ENCODE measurements at regions not wholly inside any gene's neighbourhood (a gene's known extent, or its start where the extent isn't known, plus 50 kb on each side); places are given as distances from the start of the nearest gene placed in this dataset.

GRCh38 chr18:37653618-37654017 is 88.0 kb upstream of the CELF4 start:
- TF ChIP-seq SIN3A (IDR thresholded peaks at IDR 0.05; ENCODE audit: borderline replicate concordance, insufficient read depth, low read length) (no peak), FOXP2 (optimal IDR thresholded peaks at IDR 0.05; ENCODE audit: borderline replicate concordance, extremely low read depth, extremely low read length, insufficient read depth) (no peak)

GRCh38 chr18:37649930-37650329 is 84.3 kb upstream of the CELF4 start:
- no peak for TF ChIP-seq FOXP2 (optimal IDR thresholded peaks at IDR 0.05; ENCODE audit: borderline replicate concordance, extremely low read depth, extremely low read length, insufficient read depth)
- no peak for TF ChIP-seq TAF1 (IDR thresholded peaks at IDR 0.05; ENCODE audit: borderline replicate concordance, insufficient read depth, low read length)
- no peak for TF ChIP-seq SIN3A (IDR thresholded peaks at IDR 0.05; ENCODE audit: borderline replicate concordance, insufficient read depth, low read length)
- no peak for TF ChIP-seq POLR2AphosphoS5 (IDR thresholded peaks at IDR 0.05; ENCODE audit: low read depth, low read length)
- no peak for TF ChIP-seq REST (IDR thresholded peaks at IDR 0.05; ENCODE audit: insufficient read depth in 1 of 2, low read depth in 2 of 2, low read length in 2 of 2)

GRCh38 chr18:37649416-37649815 is 83.8 kb upstream of the CELF4 start:
- no peak for TF ChIP-seq FOXP2 (optimal IDR thresholded peaks at IDR 0.05; ENCODE audit: borderline replicate concordance, extremely low read depth, extremely low read length, insufficient read depth)
- TF ChIP-seq POLR2AphosphoS5 (IDR thresholded peaks at IDR 0.05; ENCODE audit: low read depth, low read length): no peak
- no peak for TF ChIP-seq TAF1 (IDR thresholded peaks at IDR 0.05; ENCODE audit: borderline replicate concordance, insufficient read depth, low read length)
- no peak for TF ChIP-seq REST (IDR thresholded peaks at IDR 0.05; ENCODE audit: insufficient read depth in 1 of 2, low read depth in 2 of 2, low read length in 2 of 2)
- no peak for TF ChIP-seq SIN3A (IDR thresholded peaks at IDR 0.05; ENCODE audit: borderline replicate concordance, insufficient read depth, low read length)

GRCh38 chr18:37641573-37641972 is 76.0 kb upstream of the CELF4 start:
- TF ChIP-seq FOXP2 (optimal IDR thresholded peaks at IDR 0.05; ENCODE audit: borderline replicate concordance, extremely low read depth, extremely low read length, insufficient read depth): no peak
- TF ChIP-seq TAF1 (IDR thresholded peaks at IDR 0.05; ENCODE audit: borderline replicate concordance, insufficient read depth, low read length): no peak
- no peak for TF ChIP-seq POLR2AphosphoS5 (IDR thresholded peaks at IDR 0.05; ENCODE audit: low read depth, low read length)
- no peak for TF ChIP-seq REST (IDR thresholded peaks at IDR 0.05; ENCODE audit: insufficient read depth in 1 of 2, low read depth in 2 of 2, low read length in 2 of 2)
- no peak for TF ChIP-seq SIN3A (IDR thresholded peaks at IDR 0.05; ENCODE audit: borderline replicate concordance, insufficient read depth, low read length)

- TF ChIP-seq FOXP2 (optimal IDR thresholded peaks at IDR 0.05; ENCODE audit: borderline replicate concordance, extremely low read depth, extremely low read length, insufficient read depth): no peak
- no peak for TF ChIP-seq POLR2AphosphoS5 (IDR thresholded peaks at IDR 0.05; ENCODE audit: low read depth, low read length)
Measured at GRCh38 chr18:37640504-37640903, 74.9 kb upstream of the CELF4 start.

- TF ChIP-seq SIN3A (IDR thresholded peaks at IDR 0.05; ENCODE audit: borderline replicate concordance, insufficient read depth, low read length) (no peak), TAF1 (IDR thresholded peaks at IDR 0.05; ENCODE audit: borderline replicate concordance, insufficient read depth, low read length) (no peak), POLR2AphosphoS5 (IDR thresholded peaks at IDR 0.05; ENCODE audit: low read depth, low read length) (no peak), FOXP2 (optimal IDR thresholded peaks at IDR 0.05; ENCODE audit: borderline replicate concordance, extremely low read depth, extremely low read length, insufficient read depth) (no peak), REST (IDR thresholded peaks at IDR 0.05; ENCODE audit: insufficient read depth in 1 of 2, low read depth in 2 of 2, low read length in 2 of 2) (no peak)
Measured at GRCh38 chr18:37639846-37640245, 74.2 kb upstream of the CELF4 start.

All from PFSK-1 (cell line).